B cell (primary cell): ENCODE measurements at regions not wholly inside any gene's neighbourhood (a gene's known extent, or its start where the extent isn't known, plus 50 kb on each side); places are given as distances from the start of the nearest gene placed in this dataset.
"Not testable (repeated sequence)": the region's sequence is repeated elsewhere in the genome, so short reads cannot be mapped to it uniquely, and the experiment has no call there.

Experiments
- ATAC-seq: fragments of 200-7000 bp; cut with Tn5 transposase; one replicate; pipeline ENCODE4 v1.10.0; 2021; ENCODE audit warnings: low read depth, mild to moderate bottlenecking, moderate number of reproducible peaks, moderate library complexity
- CTCF ChIA-PET: fragments of 350-600 bp; sonication (Branson Sonifier 250); formaldehyde crosslinking; loops from one replicate; lab custom pipeline; 2021; ENCODE audit warnings: antibody characterized with exemption, inconsistent platforms; lab: Charles Lee
- POLR2A ChIA-PET: fragments of 350-600 bp; sonication (Branson Sonifier 250); formaldehyde crosslinking; loops from one replicate; lab custom pipeline; 2021; ENCODE audit warnings: antibody characterized with exemption; lab: Charles Lee
- DNase-seq: peaks from one replicate; pipeline ENCODE4 v3.0.0; 2013
- H2AFZ ChIP-seq: 2 replicates; pipeline ENCODE4 v1.6.1; 2012; ENCODE audit warnings: mild to moderate bottlenecking, low read depth, low read length; ENCODE audit not compliant: insufficient read depth, poor library complexity, severe bottlenecking
- H3K27ac ChIP-seq, 2 donors: 1 replicate in 1 of 2; 2 replicates in 1 of 2; pipeline ENCODE4 v1.5.1; 2012 to 2013; ENCODE audit warnings: low read length in 2 of 2, mild to moderate bottlenecking in 2 of 2, moderate library complexity in 1 of 2
- H3K27me3 ChIP-seq, 4 experiments: fragments of 200-600 bp in 1 of 4; sonication (generic) in 1 of 4; replicated peaks in 1 of 4; 1 replicate in 2 of 4; 2 replicates in 2 of 4; pipeline versions ENCODE4 v1.6.1 to v1.7.0; 2013 to 2016; ENCODE audit warnings: low read length in 3 of 4, mild to moderate bottlenecking in 2 of 4, mixed read lengths in 1 of 4, moderate library complexity in 1 of 4; ENCODE audit not compliant: insufficient read depth in 4 of 4, control insufficient read depth in 3 of 4; ENCODE audit errors: control extremely low read depth in 1 of 4
- H3K36me3 ChIP-seq, 2 experiments: replicated peaks in 1 of 2; 1 replicate in 1 of 2; 2 replicates in 1 of 2; pipeline versions ENCODE4 v1.6.1 to v1.7.1; 2013; ENCODE audit warnings: low read length in 1 of 2; ENCODE audit not compliant: insufficient read depth in 2 of 2, control insufficient read depth in 1 of 2; ENCODE audit errors: control extremely low read depth in 1 of 2, extremely low read depth in 1 of 2
- H3K4me1 ChIP-seq, 2 donors: fragments of 200-600 bp in 1 of 2; sonication (generic) in 1 of 2; 1 replicate in 1 of 2; 2 replicates in 1 of 2; pipeline versions ENCODE4 v1.5.1 to v1.6.1; 2013 to 2017; ENCODE audit warnings: low read length in 2 of 2; ENCODE audit not compliant: control insufficient read depth in 2 of 2, insufficient read depth in 2 of 2
- H3K4me2 ChIP-seq: replicated peaks from 2 replicates; pipeline ENCODE3; 2012; ENCODE audit warnings: mild to moderate bottlenecking, low read depth, low read length; ENCODE audit not compliant: poor library complexity, severe bottlenecking
- H3K4me3 ChIP-seq, 5 experiments: fragments of 200-600 bp in 1 of 5; sonication (generic) in 1 of 5; 1 replicate in 3 of 5; 2 replicates in 2 of 5; pipeline versions ENCODE4 v1.5.1 to v1.7.0; 2011 to 2016; ENCODE audit warnings: low read length in 4 of 5, mild to moderate bottlenecking in 4 of 5, low read depth in 2 of 5, control low read depth in 1 of 5, moderate library complexity in 1 of 5; ENCODE audit not compliant: insufficient read depth in 1 of 5; ENCODE audit errors: control extremely low read depth in 1 of 5, extremely low read depth in 1 of 5
- H3K79me2 ChIP-seq: fragments of 200-600 bp; sonication (generic); one replicate; pipeline ENCODE4 v1.6.0; 2016; ENCODE audit warnings: low read length; ENCODE audit not compliant: control insufficient read depth, insufficient read depth
- H3K9ac ChIP-seq: fragments of 200-600 bp; sonication (generic); 2 replicates; pipeline ENCODE4 v1.6.1; 2017; ENCODE audit warnings: mild to moderate bottlenecking, low read length, moderate library complexity
- H3K9me3 ChIP-seq, 3 donors: one replicate each; pipeline versions ENCODE4 v1.6.1 to v1.7.1; 2013; ENCODE audit warnings: low read length in 2 of 3; ENCODE audit not compliant: control insufficient read depth in 2 of 3, insufficient read depth in 1 of 3; ENCODE audit errors: control extremely low read depth in 1 of 3
- H4K20me1 ChIP-seq: 2 replicates; pipeline ENCODE4 v1.6.0; 2012; ENCODE audit warnings: mild to moderate bottlenecking, low read length; ENCODE audit not compliant: insufficient read depth, control insufficient read depth, poor library complexity, severe bottlenecking
- H3K27ac Mint-ChIP-seq: one replicate; pipeline ENCODE4 v1.8.0; 2021; ENCODE audit warnings: mixed read lengths
- H3K27me3 Mint-ChIP-seq: one replicate; pipeline ENCODE4 v1.8.0; 2021; ENCODE audit warnings: mixed read lengths
- H3K4me1 Mint-ChIP-seq: one replicate; pipeline ENCODE4 v1.8.0; 2021; ENCODE audit warnings: mixed read lengths
- H3K4me3 Mint-ChIP-seq: one replicate; pipeline ENCODE4 v1.8.0; 2021; ENCODE audit warnings: mixed read lengths
- H3K9me3 Mint-ChIP-seq: one replicate; pipeline ENCODE4 v1.8.0; 2022; ENCODE audit warnings: mixed read lengths; ENCODE audit not compliant: insufficient read depth
- EZH2 ChIP-seq: IDR thresholded peaks from 2 replicates; pipeline ENCODE4 v1.6.1; 2012; ENCODE audit warnings: borderline replicate concordance, low read depth, mild to moderate bottlenecking, moderate library complexity, low read length; ENCODE audit not compliant: insufficient read depth, poor library complexity, severe bottlenecking
- WGBS: methylation state at CpG from one replicate; pipeline ENCODE4 v1.1.5; 2013; ENCODE audit warnings: missing lambda C conversion rate; ENCODE audit not compliant: insufficient coverage; 5-methylcytosine and 5-hydroxymethylcytosine counted together
- intact Hi-C: fragments of 100-400 bp; cut with micrococcal nuclease; formaldehyde crosslinking; loops from one replicate; pipeline ENCODE4 v1.10.0; 2022
- TF ChIP-seq, protein P1 (sequence below): fragments of 200-600 bp; IDR thresholded peaks from one replicate; pipeline ENCODE4 v1.8.0; 2022; ENCODE audit warnings: antibody characterized with exemption, mild to moderate bottlenecking

DNA sequence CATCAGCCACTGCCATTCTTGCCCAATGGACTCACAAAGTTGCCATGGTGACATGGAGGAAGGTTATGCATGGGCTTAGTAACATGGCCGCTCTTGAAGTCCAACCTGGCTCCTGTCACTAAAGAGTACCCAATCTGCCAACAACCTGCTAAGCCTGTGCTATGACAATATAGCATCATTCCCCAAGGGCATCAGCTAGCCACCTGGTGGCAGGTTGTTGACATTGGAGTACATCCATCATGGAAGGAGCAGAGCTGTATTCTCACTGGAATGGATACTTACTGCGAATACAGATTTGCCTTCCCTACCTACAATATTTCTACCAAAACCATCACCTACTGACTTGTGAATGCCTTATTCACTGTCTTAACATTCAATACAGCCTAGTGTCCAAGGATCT, 138.9 kb upstream of the RORA start:
- Mint-ChIP-seq H3K27ac (no peak overlapping the region), H3K4me1 (no peaks in the 10 kb centered on the region), H3K27me3 (no peaks in the 10 kb centered on the region), H3K9me3 (no peaks in the 10 kb centered on the region), H3K4me3 (no peak overlapping the region)
- Histone ChIP-seq H3K4me2 (no peak overlapping the region), H3K9ac (no peak overlapping the region), H3K4me1 (no peaks in the 10 kb centered on the region), H3K27ac (no peak overlapping the region), H4K20me1 (no peaks in the 10 kb centered on the region), H3K79me2 (no peaks in the 10 kb centered on the region), H3K36me3 (no peaks in the 10 kb centered on the region), H3K4me3 (no peak overlapping the region), H3K9me3 (peaks cover 2 to 11% (median 2%) of the 10 kb centered on the region in 3 donors), H2AFZ (no peak overlapping the region), H3K27me3 (no peaks in the 10 kb centered on the region)
- intact Hi-C loops, result no loop called here
- CTCF ChIA-PET, result no interaction called here
- TF ChIP-seq EZH2, result no peak
- TF ChIP-seq, protein P1, sequence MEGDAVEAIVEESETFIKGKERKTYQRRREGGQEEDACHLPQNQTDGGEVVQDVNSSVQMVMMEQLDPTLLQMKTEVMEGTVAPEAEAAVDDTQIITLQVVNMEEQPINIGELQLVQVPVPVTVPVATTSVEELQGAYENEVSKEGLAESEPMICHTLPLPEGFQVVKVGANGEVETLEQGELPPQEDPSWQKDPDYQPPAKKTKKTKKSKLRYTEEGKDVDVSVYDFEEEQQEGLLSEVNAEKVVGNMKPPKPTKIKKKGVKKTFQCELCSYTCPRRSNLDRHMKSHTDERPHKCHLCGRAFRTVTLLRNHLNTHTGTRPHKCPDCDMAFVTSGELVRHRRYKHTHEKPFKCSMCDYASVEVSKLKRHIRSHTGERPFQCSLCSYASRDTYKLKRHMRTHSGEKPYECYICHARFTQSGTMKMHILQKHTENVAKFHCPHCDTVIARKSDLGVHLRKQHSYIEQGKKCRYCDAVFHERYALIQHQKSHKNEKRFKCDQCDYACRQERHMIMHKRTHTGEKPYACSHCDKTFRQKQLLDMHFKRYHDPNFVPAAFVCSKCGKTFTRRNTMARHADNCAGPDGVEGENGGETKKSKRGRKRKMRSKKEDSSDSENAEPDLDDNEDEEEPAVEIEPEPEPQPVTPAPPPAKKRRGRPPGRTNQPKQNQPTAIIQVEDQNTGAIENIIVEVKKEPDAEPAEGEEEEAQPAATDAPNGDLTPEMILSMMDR, result no peak
- 93% methylated on average over 2 of the region's 2 CpGs for WGBS
- ATAC-seq (no peak), DNase-seq (peak; percentile 9)
- POLR2A ChIA-PET, result no interaction called here

DNA sequence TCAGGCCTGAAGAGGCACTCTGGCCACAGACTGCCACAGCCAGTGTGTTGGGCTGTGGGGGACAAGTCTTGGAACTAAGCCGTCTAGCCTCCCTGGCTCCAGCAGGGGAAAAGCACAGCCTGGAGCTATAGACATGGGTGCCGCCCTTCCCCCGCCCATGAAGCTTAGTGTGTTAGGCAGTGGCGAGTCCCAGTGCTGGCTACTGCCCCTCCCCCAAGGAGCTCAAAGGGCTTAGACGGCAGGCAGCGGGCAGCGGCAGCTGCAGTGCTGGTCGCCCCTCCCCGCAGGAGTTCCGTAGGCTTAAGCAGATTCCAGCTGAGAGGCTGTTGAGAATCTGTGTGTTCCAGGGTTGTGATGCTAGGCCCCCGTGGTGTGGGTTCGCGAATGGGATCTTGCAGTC, 135.8 kb upstream of the RORA start:
- H3K27ac ChIP-seq, result no peak overlapping the region
- Mint-ChIP-seq H3K27me3 (no peaks in the 10 kb centered on the region), H3K4me3 (no peak overlapping the region), H3K9me3 (no peaks in the 10 kb centered on the region), H3K27ac (no peak overlapping the region), H3K4me1 (no peaks in the 10 kb centered on the region)
- H3K9me3 ChIP-seq, result peaks cover 2 to 11% (median 3%) of the 10 kb centered on the region in 3 donors
- no peak for ATAC-seq
- DNase-seq, result no peak
- H3K4me2 ChIP-seq, result no peak overlapping the region
- H3K27me3 ChIP-seq, result no peaks in the 10 kb centered on the region
- ChIA-PET POLR2A (no interaction called here), CTCF (no interaction called here)
- TF ChIP-seq, protein P1, result no peak
- no peak for TF ChIP-seq EZH2
- H3K9ac ChIP-seq, result no peak overlapping the region
- intact Hi-C loops, result no loop called here
- no peaks in the 10 kb centered on the region for H4K20me1 ChIP-seq
- H3K79me2 ChIP-seq, result no peaks in the 10 kb centered on the region
- H3K4me3 ChIP-seq, result no peak overlapping the region
- no peaks in the 10 kb centered on the region for H3K4me1 ChIP-seq
- H3K36me3 ChIP-seq, result no peaks in the 10 kb centered on the region
- no peak overlapping the region for H2AFZ ChIP-seq
- 88% methylated on average over 13 of the region's 13 CpGs for WGBS

DNA sequence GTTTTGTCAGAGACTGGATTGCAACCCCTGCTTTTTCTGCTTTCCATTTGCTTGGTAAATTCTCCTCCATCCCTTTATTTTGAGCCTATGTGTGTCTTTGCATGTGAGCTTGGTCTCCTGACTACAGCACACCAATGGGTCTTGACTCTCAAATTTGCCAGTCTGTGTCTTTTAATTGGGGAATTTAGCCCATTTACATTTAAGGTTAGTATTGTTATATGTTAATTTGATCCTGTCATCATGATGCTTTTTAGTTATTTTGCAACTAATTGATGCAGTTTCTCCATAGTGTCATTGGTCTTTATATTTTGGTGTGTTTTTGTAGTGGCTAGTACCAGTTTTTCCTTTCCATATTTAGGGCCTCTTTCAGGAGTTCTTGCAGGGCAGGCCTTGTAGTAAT, 133.8 kb upstream of the RORA start:
- H3K9me3 ChIP-seq, result peaks cover 2 to 11% (median 3%) of the 10 kb centered on the region in 3 donors
- H3K9ac ChIP-seq, H3K27ac Mint-ChIP-seq, H3K4me1 Mint-ChIP-seq, CTCF ChIA-PET, H3K27me3 Mint-ChIP-seq, H3K4me3 Mint-ChIP-seq, intact Hi-C loops, H3K79me2 ChIP-seq, ATAC-seq, H3K27ac ChIP-seq, H4K20me1 ChIP-seq, H3K4me3 ChIP-seq, H2AFZ ChIP-seq, POLR2A ChIA-PET, H3K36me3 ChIP-seq, H3K27me3 ChIP-seq, H3K9me3 Mint-ChIP-seq, H3K4me1 ChIP-seq, DNase-seq, H3K4me2 ChIP-seq: not testable (repeated sequence)
